ENCODE measurements at regions not wholly inside any gene's neighbourhood (a gene's known extent, or its start where the extent isn't known, plus 50 kb on each side); places are given as distances from the start of the nearest gene placed in this dataset.

- TF ChIP-seq MYC (IDR thresholded peaks at IDR 0.05; ENCODE audit: low read depth, low read length), result no peak
- no peak for TF ChIP-seq POLR2AphosphoS5 (IDR thresholded peaks at IDR 0.05; ENCODE audit: insufficient read depth, low read depth, low read length)
These were observed 88.8 kb downstream of the KCTD12 start for GRCh38 chr13:76797361-76797760.

Measured in endothelial cell of umbilical vein (primary cell).